ENCODE measurements at regions not wholly inside any gene's neighbourhood (a gene's known extent, or its start where the extent isn't known, plus 50 kb on each side); places are given as distances from the start of the nearest gene placed in this dataset.
A peak's percentile ranks its signal among the peaks of the same experiment; 100 is the strongest.

DNA sequence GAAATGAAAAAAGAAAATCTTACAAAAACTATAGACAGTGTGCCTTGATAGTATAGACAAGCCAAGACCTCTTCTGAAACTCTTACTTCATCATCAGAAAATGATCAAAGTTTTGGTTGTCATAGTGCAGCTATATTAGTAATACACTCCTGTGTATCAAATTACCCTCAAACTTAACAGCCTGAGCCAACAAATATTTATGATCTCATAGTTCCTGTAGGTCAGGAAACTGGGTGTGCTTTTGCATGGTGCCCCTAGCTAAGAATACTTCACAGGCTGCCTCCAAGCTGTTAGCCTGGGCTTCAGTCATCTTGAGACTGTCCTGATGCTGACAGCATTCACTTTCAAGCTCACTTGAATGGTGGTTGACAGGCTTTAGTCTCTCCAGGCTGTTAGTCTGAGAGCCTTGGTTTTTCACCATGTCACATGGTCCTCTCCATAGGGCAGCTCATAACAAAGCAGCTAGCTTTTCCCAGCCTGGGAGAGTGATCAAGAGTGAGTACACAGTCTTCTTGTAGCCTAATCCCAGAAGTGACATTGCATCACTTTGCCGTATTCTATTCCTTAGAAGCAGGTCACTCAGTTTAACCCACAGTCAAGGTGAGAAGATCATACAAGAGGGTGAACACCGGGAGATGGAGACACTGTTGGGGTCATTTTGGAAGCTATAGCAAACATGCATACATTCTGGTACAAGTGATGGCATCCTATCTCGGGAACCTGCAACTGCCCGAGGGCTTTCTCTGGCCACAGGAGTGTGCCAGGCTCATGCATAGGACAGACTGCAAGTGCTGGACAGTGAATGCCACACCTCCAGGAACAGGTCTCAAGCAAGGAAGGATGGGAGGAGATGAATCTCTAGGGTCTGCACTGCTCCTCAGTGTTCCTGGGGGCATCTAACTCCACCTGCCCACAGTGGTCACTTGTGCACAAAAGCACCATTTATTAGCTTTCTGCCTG, 173.4 kb upstream of the CADPS start:
- DNase-seq: no peak

DNA sequence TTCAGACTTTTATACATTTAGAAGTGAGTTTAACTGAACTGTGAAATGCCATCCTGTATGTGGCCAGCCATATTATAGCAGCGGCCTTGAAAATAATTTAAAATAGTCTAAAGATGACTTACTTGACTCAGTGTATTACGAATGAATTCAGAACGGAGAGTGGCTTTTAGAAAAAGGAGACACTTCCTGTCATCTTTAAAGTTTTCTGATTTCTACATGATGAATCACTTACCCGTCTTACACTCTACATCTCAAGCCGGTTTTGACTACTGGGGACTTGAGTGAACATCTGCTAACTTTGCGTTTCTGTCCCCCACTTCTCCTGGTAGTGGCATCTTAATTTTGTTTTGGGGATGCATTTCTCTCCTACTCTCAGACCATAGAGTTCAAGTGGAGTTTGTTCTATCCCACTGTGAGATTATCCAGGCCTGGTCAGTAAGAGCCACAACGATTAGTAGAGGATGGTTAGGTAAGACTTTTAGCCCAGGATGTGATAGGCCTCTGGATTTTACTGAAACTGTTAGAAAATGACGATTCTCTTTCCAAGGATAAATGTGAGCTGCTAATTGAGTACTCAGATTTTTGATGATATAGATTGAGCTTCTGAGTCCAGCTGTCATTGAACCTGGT, 175.4 kb upstream of the CADPS start:
- DNase-seq: no peak

DNA sequence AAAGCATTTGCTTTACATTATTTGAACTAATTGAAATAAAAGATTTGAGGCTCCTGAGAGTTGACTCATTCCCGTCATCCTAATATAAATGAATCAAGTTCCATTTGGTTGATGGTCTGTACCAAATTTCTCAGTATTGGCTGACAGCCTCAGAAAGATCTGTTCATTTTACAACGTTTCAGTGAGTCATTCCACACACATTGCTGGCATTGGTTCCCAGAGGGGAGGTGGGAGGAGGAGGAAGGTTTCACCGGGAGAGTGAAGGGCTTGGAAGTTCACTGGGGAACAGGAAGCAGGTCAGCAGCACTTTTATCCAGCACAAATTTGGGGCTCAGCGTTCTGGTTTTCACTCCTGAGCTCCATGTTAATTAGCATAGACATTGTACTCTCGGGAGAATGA, 176.7 kb upstream of the CADPS start:
- no peak for DNase-seq

DNA sequence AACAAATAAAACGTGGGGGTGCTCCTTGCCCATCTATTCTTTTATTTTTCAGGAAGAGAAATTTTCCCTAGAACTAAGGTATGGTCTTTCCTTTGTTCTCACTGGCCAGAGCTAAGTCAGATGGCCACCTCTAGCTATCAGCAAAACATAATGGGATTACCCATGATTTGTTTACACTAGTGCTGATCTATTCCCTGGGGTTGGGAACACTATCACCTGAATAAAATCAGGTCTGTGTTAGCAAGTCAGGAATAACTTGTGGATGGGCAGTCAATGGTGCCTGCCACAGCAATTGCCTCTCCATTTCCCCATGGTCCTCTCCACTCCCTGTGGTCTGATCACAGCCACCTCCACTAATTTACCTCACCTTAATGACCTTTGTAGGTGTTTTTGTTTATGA, 181.7 kb upstream of the CADPS start:
- DNase-seq: no peak

DNA sequence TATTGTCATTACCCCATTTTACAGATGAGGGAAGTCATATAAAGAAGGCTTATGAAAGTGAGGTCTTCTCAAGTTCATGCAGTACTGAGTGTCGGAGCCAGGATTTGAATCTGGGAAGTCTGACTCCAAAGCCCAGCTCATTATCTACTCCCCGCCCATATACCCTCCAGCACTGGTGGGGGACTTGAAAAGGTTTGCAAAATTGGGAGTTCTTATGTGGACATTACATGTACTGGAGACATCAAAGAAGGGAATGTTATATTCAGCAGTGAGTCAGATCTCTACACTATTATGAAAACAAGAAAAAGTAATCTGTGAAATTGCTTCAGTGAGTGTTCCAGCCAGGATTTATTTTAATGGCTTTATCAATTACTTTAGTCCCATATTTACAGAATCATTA, 185.2 kb upstream of the CADPS start:
- no peak for DNase-seq

DNA sequence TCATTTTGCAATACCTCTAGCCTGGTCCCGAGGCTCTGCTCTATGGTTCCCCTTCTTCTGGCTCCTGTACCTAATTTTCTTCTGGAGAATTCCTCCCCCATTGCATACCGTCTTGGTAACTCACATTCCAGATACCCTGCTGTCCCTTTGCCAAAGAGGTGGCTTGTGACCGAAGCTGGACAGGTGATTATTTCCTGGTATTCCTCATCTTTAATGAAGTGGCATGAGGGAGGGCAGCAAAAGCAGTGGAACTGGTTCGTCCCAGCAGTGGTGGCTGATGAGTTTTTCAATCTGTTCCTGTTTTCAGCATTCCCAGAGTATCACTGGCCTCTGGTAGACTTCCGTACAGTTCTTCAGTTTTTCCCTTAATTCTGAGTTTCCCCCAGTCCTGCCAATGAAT, 186.2 kb upstream of the CADPS start:
- DNase-seq: no peak

DNA sequence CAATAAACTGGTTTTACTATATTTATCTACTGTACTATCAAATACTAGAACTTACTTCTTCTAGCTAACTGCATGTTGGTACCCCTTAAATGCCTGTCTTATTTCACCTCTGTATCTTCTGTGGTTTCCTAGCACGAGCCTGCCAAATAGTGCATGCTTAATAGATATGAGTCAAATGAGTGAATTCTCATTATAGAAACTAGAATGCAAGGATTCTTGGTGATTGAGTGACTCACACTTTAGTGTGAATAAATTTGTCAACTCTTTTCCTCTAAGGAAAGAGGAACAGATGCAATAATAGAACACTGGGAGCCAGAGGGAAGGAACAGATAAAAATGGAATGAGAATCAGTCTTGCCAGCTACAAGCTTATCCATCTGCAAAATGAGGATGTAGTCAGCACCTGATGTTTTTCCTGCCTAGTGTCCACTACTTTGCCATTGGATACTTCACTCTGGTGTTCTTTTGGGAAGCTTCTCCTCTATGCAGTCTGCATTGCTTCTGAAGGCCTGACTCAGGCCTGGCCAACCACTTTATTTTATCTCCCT, 189.1 kb upstream of the CADPS start:
- DNase-seq: no peak

DNA sequence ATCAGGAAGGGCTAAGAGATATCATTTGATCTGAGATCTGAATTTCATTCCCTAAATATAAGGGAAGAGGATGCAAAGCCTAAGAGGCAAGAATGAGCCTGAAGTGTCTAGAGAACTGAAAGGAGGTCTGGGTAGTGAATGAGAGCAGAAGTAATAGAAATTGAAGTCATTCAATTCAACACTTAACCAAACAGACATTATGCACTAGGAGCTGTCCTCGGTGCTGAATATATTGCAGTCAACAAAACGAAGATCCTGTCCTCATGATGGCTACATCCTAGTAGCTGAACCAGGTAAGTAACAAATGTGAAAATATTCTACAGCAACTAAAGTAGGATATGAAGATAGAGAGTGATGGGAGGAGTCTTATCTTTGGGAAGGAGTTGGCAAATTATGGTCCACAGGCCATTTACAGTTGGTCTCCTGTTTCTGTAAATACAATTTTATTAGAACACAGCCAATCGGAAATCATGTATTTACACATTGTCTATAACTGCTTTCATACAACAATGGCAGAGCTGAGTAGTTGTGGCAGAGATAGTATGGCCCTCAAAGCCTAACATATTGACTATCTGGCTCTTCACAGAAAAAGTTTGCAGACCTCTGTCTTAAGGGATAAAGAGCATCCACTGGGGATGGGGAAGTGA, 192.9 kb upstream of the CADPS start:
- peak; percentile 19 to 33 for DNase-seq

DNA sequence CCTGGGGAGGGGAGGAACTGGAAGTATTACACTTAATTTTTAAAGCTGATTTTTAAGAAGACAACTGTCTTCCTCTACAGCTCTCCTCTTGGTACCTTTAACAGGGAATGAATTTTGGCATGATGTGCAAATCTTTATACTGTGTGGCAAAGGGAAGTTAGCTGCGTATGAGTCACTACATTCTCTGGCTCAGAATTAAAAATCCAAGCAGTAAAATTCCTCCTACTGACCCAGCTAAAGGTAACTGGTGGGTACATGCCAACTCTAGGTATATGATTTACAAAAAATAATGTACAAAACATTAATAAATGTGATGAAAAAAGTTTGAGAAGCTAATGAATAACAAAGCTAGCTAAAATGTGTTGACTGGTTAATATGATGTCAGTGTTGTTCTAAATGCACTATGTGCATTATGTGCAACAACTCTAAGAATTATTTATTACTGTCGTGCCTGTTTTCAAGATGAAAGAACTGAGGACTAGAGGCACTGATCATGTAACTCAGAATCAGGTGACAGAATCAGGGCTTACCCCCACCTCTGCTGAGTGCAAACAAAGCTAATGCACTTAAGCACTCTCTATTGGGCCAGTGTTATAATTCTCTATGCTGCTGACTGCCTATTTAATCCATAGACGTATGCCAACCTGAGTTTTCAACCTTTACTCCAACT, 194.7 kb upstream of the CADPS start:
- DNase-seq: no peak

DNA sequence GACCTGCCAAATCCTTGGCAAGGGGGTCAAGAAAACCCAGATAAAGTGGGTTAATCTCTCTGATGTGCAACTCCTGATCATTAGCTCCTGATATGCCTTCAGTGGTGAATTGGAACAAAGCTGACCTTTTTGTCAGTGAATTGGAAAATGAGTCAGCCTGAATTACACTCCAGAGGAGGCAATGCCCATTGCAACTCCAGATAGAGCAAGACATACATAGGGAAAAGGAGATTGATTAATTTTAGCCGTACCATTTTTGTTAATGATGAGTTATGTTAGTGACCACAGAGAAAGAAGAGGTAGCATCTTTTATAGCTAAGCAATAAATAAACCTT, 195.2 kb upstream of the CADPS start:
- DNase-seq: no peak

DNA sequence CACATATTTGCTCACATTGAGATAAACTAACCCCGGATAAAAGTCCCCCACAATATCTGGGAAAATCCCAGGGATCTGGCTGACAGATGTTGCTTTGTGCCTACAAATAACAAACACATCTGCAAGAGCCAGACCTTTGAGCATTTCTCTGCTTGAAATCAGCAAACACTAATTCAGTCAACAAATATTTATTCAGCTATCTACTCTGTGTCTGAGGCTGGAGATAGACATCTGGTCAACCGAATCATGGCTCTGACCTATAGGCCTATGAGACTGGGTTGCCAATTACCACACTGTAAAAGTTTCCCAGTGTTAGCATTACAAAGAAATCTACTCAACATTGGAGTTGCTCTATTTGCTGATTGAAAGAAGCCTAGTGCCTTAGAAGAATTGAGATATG, 201.1 kb upstream of the CADPS start:
- DNase-seq: peak; percentile 65 to 71

DNA sequence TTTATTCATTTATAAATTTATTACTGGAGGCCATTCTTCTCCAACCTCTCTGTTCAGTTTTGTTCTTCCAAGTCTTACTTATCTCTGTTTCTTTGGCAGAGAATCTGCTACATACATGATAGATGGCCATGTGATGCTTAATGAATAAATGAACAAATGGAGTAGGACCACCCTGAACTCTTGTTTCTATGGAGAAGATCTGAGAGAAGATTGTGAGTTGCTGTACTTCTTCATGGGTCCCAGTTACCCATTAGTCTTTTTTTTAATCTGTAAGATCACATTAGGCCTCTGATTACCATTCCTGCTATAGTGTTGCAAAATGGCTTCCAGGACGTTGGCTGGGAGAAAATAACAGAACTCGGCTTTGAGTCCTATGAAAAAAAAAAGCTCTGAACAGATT, 191.9 kb upstream of the SYNPR start:
- DNase-seq: no peak

DNA sequence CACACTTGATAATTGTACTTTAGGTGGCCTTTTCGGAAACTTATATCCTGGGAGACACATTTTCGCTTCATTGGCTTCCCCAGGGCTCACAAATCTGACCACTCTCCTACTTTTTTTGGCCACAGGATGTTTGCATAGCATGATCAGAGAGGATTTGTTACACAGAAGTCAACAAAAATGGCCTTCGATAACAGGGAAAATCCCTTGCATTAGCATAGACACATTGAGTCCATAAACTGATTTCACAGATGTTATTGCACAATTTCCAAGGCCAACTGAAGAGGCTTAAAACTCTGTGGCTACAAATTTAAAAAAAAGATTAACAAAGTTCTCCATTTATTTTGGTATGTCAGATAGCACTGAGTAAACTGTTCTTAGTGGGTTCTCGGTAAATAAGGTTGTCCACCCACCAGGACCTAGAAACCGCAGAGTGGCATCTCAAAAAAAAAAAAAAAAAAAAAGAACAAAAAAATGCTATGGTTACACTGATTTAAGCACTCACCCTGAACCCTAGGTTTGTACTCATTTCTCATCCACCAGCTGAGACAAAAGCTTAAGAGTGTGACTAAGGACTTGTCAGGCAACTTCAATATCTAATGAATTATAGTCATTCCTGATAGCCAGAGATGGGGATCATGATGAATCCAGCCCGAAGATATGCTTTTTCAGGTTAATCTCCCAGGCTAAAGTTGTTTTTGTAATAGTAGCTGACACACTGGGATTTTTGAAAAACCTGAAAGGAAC, 188.9 kb upstream of the SYNPR start:
- DNase-seq: no peak

DNA sequence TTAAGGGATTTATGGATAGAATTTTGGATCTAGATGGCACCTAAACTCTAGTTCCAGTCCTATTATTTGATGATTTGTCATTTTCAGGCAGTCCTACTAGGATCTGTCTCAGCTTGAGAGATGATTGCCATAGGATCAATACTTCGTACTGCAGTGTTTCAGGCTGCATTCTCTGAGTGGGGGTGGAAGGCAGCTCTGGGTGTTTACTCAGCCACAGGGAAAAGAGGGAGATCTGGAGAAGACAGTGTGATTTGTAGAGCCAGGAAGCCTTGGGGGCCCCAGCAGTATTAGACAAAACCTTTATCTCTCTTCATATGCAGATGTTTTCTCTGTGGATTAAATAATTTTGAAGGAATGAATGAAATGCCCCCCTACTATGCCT, 188.4 kb upstream of the SYNPR start:
- no peak for DNase-seq

DNA sequence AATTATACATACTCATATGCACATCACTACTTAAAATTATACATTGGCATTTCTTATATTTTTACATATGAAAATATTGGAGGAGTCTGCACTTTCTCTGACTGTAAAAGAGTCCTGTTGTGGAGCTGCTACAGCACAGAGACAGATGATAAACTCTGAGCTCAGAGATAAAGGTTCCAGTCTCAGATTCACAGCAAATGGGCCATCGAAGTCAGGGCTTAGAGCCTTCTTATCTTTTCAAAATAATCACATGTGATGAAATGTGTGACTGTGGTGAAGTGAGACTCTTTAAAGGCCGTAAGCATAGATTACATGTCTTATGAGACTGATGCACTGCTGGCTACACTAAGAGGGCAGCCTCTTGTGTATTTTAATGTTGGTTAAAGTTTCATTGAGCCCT, 187.5 kb upstream of the SYNPR start:
- no peak for DNase-seq

DNA sequence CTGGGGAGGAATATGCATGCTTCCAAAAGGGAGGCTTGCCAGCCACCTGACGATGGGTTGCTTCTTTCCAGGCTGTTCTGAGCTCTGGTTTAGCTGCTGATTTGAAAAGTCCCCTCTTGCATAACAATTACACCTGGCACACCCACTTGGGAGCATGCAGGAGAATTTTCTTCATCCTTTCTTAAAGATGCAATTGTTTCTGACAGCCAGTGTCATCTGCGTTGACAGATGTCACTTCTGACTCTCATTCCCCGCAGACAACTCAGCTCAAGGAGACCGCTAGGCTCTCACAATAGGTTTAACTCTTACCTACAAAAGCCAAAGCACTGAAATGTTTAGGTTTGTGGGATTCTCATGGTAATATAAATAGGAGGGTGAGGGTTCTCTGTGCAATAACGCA, 185.6 kb upstream of the SYNPR start:
- no peak for DNase-seq

DNA sequence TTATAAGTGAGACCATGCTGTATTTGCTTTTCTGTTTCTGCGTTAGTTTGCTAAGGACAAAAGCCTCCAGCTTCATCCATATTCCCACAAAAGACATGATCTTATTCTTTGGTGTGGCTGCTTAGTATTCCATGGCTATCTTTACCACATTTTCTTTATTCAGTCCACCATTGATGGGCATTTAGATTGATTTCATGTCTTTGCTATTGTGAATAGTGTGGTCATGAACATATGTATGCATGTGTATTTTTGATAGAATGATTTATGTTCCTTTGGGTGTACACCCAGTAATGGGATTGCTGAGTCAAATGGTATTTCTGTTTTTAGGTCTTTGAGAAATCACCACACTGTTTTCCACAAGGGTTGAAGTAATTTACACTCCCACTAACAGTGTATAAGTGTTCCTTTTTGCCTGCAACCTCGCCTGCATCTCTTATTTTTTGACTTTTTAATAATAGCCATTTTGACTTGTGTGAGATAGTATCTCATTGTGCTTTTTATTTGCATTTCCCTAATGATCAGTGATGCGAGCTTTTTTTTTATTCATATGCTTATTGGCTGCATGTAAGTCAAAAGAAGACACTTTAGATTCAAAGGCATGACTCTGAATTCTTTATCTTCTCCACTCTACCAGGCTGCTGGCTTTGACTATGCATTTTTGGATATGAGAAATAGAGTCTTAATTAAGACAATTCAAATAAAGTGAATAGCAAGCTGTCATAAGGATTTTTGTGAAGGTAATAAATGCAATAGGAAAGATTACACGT, 183.3 kb upstream of the SYNPR start:
- no peak for DNase-seq

DNA sequence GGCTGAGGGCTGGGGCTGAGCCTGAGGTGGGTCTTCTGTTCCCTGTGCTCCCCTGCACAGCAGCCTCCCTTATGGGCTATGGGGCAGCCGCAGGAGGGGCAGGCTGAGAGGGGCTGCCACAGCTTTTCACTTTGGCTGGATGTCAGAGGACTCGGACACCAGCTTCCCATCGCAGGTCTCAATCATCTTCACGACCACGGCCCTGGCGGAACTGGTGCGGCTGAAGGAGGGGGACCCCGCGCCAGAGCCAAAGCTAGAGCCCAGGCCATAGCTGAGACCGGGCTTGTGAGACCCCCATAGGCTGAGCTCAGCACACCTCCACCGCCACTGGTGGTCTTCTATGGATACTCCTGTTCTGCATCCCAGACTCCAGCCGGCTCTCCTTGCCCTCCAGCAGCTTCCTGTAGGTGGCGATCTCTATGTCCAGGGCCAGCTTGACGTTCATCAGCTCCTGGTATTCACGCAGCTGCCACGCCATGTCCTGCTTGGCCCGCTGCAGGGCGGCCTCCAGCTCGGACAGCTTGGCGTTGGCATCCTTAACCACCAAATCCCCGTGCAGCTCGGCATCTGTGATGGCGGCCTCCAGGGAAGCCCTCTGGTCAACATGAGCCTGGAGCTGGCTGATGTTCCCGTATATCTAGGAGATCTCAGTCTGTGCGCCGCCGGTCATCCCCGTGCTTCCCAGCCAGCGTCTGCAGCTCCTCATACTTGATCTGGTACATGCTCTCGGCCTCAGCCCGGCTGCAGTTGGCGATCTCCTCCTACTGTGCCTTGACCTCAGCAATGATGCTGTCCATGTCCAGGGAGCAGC, 181.7 kb upstream of the SYNPR start:
- DNase-seq: no peak

DNA sequence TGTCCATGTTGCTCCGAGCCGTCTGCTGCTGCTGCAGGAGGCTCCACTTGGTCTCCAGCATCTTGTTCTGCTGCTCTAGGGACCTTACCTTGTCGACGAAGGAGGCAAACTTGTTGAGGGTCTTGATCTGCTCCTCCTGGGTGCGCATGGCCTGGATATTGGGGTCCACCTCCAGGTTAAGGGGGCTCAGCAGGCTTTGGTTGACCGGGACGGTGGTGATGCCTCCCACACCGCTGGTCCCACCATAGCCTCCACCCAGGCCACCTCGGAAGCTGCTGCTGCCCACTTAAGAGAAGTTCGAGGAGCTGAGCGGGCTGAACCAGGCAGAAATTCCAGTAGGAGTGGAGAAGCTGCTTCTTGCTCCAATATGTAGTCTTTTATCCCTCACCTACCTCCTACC, 180.7 kb upstream of the SYNPR start:
- DNase-seq: no peak

DNA sequence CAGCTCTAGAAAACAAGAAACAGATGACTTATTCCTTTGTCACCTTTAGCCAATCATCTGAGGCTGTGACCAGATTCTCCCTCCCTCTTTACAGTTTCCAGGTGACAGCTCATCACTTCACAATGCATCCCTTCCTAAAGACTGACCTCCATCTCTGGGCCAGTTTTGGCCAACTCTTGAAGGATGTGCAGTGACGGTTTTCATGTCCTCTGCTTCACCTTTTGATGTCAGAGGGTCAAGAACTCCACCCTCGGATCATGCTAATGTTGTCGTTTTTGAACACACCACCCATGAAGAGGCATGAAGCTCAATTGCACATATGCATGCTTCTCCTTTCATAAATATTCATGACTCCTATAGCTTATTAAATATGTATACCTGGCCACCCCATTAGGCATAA, 161.2 kb upstream of the SYNPR start:
- DNase-seq: no peak

DNA sequence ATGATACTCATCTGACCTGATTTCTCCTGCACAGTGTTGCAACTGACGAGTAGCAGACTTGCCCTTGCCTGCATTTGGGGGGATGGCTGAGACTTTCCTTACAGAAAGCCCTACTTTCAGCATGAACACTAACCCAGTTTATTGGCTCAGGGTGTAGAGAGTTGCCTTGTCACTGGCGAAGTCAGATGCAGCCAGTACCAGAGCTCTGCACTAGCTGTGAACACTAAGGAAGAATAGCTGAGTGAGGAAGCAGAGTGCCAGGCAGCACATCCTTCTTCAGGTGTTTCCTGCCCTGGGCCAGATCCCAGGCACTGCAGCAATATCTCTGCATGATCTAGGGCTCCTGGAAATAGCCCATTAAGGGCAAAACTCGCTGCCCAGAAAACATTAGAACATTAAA, 154.0 kb upstream of the SYNPR start:
- no peak for DNase-seq

All from NCI-H1930 (cell line).